C4-2B (cell line): ENCODE measurements at regions not wholly inside any gene's neighbourhood (a gene's known extent, or its start where the extent isn't known, plus 50 kb on each side); places are given as distances from the start of the nearest gene placed in this dataset.

Experiments used
- CTCF ChIP-seq: fragments of 450-650 bp; conservative IDR thresholded peaks from 2 replicates; pipeline ENCODE4 v1.5.1; 2017; ENCODE audit warnings: mild to moderate bottlenecking
- ZFX ChIP-seq: fragments of 450-650 bp; IDR thresholded peaks from 2 replicates; pipeline ENCODE4 v1.6.1; 2017

GRCh38 chr15:38896647-38897046, 332.0 kb upstream of the RASGRP1 start:
- TF ChIP-seq CTCF (no peak), ZFX (no peak)
